ENCODE measurements at regions not wholly inside any gene's neighbourhood (a gene's known extent, or its start where the extent isn't known, plus 50 kb on each side); places are given as distances from the start of the nearest gene placed in this dataset.
"Not testable (repeated sequence)": the region's sequence is repeated elsewhere in the genome, so short reads cannot be mapped to it uniquely, and the experiment has no call there.

- H3K27ac Mint-ChIP-seq; CTCF ChIA-PET; intact Hi-C loops (cut with DNase I, micrococcal nuclease); H3K27me3 Mint-ChIP-seq; POLR2A ChIA-PET; H3K4me1 Mint-ChIP-seq; H3K9me3 Mint-ChIP-seq (ENCODE audit: low read depth); H3K4me3 Mint-ChIP-seq; ATAC-seq; H3K36me3 Mint-ChIP-seq (ENCODE audit: low read depth); DNase-seq: not testable (repeated sequence)
Observed at GRCh38 chr1:197836356-197836755, 61.1 kb upstream of the DENND1B start.

- CTCF ChIA-PET; intact Hi-C loops (cut with DNase I, micrococcal nuclease); ATAC-seq; H3K27ac Mint-ChIP-seq; H3K4me3 Mint-ChIP-seq; POLR2A ChIA-PET; H3K36me3 Mint-ChIP-seq (ENCODE audit: low read depth); DNase-seq; H3K4me1 Mint-ChIP-seq; H3K9me3 Mint-ChIP-seq (ENCODE audit: low read depth): not testable (repeated sequence)
- H3K27me3 Mint-ChIP-seq: peaks cover 11% of the 10 kb centered on the region
Observed at GRCh38 chr1:197829011-197829410, 53.7 kb upstream of the DENND1B start.

- no peak for ATAC-seq
- no peaks in the 10 kb centered on the region for H3K36me3 Mint-ChIP-seq (ENCODE audit: low read depth)
- DNase-seq: no peak
- ChIA-PET POLR2A (no interaction called here), CTCF (no interaction called here)
- H3K27me3 Mint-ChIP-seq: peaks cover 7% of the 10 kb centered on the region
- intact Hi-C loops (cut with DNase I, micrococcal nuclease): no loop called here
- no peak overlapping the region for H3K4me3 Mint-ChIP-seq
- no peaks in the 10 kb centered on the region for H3K4me1 Mint-ChIP-seq
- H3K27ac Mint-ChIP-seq: no peak overlapping the region
- H3K9me3 Mint-ChIP-seq (ENCODE audit: low read depth): no peaks in the 10 kb centered on the region
Observed at GRCh38 chr1:197825541-197825940, 50.3 kb upstream of the DENND1B start.

All from activated CD4-positive, alpha-beta T cell treated with anti-CD3 and anti-CD28 coated beads for 36 hours (primary cell).